ENCODE measurements at regions not wholly inside any gene's neighbourhood (a gene's known extent, or its start where the extent isn't known, plus 50 kb on each side); places are given as distances from the start of the nearest gene placed in this dataset.

DNA sequence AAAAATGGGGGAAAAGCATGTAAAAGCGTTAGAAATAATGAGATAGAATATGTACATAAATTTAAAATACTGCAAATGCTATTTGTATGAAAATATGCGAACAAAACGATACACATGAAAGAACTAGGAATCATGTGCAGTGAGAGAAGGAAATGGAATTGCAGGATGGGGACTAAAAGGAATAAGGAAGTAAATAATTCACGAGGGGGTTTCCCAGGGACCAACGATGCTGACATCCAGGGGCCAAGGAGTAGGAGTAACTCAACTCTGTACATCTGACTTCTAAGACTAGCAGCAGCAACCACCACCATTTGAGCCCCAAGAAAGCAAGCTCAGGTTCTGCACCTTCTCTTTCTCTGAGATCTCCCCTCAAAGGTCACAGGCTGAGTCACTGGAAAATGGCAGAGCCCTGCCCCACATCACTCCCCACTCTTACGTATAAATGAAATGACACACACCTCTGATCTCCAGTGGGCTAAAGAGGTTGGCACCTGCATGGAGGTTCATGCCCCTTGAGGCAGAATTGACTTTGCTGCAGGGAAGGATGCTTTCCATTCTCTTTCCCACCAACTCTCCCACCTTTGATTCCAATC lies 100.0 kb upstream of the DLG1 start (continued):
- TF ChIP-seq, protein P1, sequence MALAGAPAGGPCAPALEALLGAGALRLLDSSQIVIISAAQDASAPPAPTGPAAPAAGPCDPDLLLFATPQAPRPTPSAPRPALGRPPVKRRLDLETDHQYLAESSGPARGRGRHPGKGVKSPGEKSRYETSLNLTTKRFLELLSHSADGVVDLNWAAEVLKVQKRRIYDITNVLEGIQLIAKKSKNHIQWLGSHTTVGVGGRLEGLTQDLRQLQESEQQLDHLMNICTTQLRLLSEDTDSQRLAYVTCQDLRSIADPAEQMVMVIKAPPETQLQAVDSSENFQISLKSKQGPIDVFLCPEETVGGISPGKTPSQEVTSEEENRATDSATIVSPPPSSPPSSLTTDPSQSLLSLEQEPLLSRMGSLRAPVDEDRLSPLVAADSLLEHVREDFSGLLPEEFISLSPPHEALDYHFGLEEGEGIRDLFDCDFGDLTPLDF (CRISPR knock-in tag; IDR thresholded peaks at IDR 0.05): no peak
- TF ChIP-seq, protein P2, sequence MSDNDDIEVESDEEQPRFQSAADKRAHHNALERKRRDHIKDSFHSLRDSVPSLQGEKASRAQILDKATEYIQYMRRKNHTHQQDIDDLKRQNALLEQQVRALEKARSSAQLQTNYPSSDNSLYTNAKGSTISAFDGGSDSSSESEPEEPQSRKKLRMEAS (CRISPR knock-in tag; IDR thresholded peaks at IDR 0.05): no peak
- TF ChIP-seq ZBTB21 (CRISPR knock-in tag; IDR thresholded peaks at IDR 0.05; ENCODE audit: borderline replicate concordance): no peak
- no peak for TF ChIP-seq NR1H2 (CRISPR knock-in tag; IDR thresholded peaks at IDR 0.05)
- no peak for TF ChIP-seq NFYB (CRISPR knock-in tag; conservative IDR thresholded peaks at IDR 0.05; ENCODE audit: low read depth)
- TF ChIP-seq, protein P3, sequence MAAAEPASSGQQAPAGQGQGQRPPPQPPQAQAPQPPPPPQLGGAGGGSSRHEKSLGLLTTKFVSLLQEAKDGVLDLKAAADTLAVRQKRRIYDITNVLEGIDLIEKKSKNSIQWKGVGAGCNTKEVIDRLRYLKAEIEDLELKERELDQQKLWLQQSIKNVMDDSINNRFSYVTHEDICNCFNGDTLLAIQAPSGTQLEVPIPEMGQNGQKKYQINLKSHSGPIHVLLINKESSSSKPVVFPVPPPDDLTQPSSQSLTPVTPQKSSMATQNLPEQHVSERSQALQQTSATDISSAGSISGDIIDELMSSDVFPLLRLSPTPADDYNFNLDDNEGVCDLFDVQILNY (CRISPR knock-in tag; IDR thresholded peaks at IDR 0.05): no peak

GRCh38 chr3:197397838-197398237 lies 99.4 kb upstream of the DLG1 start:
- no peak for ATAC-seq
- CTCF ChIA-PET: no interaction called here
- no peaks in the 10 kb centered on the region for H3K36me3 Mint-ChIP-seq

More at GRCh38 chr3:197397838-197398237, 99.4 kb upstream of the DLG1 start:
- H3K27me3 Mint-ChIP-seq (ENCODE audit: low read depth): no peaks in the 10 kb centered on the region
- no peak overlapping the region for H3K4me3 Mint-ChIP-seq
- TF ChIP-seq ZNF281 (CRISPR knock-in tag; IDR thresholded peaks at IDR 0.05): no peak
- TF ChIP-seq ZBTB43 (CRISPR knock-in tag; IDR thresholded peaks at IDR 0.05): no peak
- TF ChIP-seq, protein P4, sequence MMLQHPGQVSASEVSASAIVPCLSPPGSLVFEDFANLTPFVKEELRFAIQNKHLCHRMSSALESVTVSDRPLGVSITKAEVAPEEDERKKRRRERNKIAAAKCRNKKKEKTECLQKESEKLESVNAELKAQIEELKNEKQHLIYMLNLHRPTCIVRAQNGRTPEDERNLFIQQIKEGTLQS (CRISPR knock-in tag; conservative IDR thresholded peaks at IDR 0.05): no peak
- TF ChIP-seq, protein P5, sequence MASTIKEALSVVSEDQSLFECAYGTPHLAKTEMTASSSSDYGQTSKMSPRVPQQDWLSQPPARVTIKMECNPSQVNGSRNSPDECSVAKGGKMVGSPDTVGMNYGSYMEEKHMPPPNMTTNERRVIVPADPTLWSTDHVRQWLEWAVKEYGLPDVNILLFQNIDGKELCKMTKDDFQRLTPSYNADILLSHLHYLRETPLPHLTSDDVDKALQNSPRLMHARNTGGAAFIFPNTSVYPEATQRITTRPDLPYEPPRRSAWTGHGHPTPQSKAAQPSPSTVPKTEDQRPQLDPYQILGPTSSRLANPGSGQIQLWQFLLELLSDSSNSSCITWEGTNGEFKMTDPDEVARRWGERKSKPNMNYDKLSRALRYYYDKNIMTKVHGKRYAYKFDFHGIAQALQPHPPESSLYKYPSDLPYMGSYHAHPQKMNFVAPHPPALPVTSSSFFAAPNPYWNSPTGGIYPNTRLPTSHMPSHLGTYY (CRISPR knock-in tag; IDR thresholded peaks at IDR 0.05): no peak
- TF ChIP-seq IRF1 (CRISPR knock-in tag; IDR thresholded peaks at IDR 0.05): no peak
- no peak for TF ChIP-seq TEAD1 (CRISPR knock-in tag; IDR thresholded peaks at IDR 0.05)
- H3K27ac Mint-ChIP-seq: no peak overlapping the region
- no peak for DNase-seq (ENCODE audit: low spot score)
- H3K4me1 Mint-ChIP-seq: peaks cover 29% of the 10 kb centered on the region
- H3K9me3 Mint-ChIP-seq: no peaks in the 10 kb centered on the region
- POLR2A ChIA-PET: no interaction called here
